ENCODE measurements at regions not wholly inside any gene's neighbourhood (a gene's known extent, or its start where the extent isn't known, plus 50 kb on each side); places are given as distances from the start of the nearest gene placed in this dataset.

DNA sequence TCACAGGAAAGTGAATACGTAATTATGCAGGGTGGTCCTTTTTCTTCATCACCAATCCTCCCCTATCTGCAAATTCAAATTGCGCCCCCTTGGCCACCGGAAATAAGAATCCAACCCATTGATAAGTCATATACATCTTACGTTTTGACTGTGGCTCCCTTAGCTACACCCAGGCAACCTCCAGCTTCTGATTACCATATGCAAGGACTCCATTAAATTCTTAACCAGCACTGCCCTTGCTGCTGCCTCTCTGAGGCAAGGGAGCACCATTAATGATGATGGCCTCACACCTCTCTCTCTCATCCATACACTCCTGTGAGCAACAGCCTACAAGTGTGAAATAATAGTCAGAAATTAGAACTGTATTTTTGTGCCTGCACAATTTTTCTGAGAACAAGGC is 106.0 kb upstream of the NOCT start:
- no peak for TF ChIP-seq CTCF (IDR thresholded peaks at IDR 0.05; ENCODE audit: low read depth, low read length, missing control alignments)
- DNase-seq (ENCODE audit: low read depth), result no peak
- H3K4me3 ChIP-seq (ENCODE audit: low read depth, low read length), result no peak overlapping the region

GRCh38 chr4:138908134-138908533 is 107.4 kb upstream of the NOCT start:
- no peak for DNase-seq (ENCODE audit: low read depth)
- TF ChIP-seq CTCF (IDR thresholded peaks at IDR 0.05; ENCODE audit: low read depth, low read length, missing control alignments), result no peak
- H3K4me3 ChIP-seq (ENCODE audit: low read depth, low read length), result no peak overlapping the region

DNA sequence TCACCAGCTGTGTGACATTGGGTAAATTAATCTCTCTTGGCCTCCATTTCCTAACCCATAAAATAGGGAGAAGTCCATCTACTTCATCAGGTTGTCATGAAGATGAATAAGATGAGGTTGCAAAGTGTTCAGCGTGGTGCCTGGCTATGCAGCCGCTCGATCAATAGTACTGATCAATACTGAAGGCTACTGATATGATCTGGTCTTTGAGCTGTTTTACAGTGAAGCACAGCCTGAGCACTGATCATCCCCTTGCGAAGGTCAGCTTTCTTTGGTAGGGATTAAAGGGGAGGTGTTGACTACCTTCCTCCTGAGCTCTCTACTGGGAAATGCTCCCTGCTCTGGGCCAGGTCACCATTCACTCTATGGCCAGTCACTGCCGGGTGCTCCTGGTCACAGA is 108.4 kb upstream of the NOCT start:
- no peak for TF ChIP-seq CTCF (IDR thresholded peaks at IDR 0.05; ENCODE audit: low read depth, low read length, missing control alignments)
- no peak for DNase-seq (ENCODE audit: low read depth)
- H3K4me3 ChIP-seq (ENCODE audit: low read depth, low read length), result no peak overlapping the region

DNA sequence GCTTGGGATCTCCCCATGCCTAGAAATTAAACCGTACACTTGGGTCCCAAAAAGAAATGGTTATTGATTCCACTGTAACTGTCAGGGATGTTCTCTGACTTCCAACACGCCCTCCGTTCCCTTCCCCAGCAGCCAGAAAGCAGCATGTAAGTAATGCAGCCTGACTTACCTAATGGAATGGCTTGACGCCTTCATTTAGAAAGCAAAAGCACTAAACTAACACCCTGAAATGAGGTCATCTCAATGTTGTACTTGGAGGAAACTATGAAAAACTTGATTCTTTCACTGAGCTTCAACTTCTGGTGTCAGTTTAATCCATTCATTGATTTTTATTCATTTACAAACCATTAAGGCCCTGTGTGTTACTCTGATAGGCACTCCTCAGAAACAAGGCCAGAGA is 110.8 kb upstream of the NOCT start:
- TF ChIP-seq CTCF (IDR thresholded peaks at IDR 0.05; ENCODE audit: low read depth, low read length, missing control alignments), result no peak
- no peak for DNase-seq (ENCODE audit: low read depth)
- H3K4me3 ChIP-seq (ENCODE audit: low read depth, low read length), result no peak overlapping the region

DNA sequence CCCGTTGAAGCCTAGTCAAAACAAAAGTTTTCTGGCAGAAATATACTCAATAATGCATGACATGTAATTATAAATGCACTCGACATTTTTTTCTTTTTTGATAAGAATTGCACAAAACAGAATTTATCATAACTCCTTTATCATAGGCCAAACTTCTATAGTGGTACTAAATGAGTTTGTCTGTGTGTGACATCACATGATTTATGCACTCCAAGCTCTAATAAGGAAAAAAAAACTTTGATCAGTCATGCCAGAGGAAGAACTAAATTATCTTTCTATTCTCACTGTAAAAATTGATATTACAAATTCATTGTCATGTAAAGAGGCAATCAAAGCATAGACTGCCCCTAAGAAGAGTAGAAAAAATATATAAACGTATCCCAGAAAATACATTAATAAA is 112.4 kb upstream of the NOCT start:
- no peak overlapping the region for H3K4me3 ChIP-seq (ENCODE audit: low read depth, low read length)
- no peak for TF ChIP-seq CTCF (IDR thresholded peaks at IDR 0.05; ENCODE audit: low read depth, low read length, missing control alignments)
- no peak for DNase-seq (ENCODE audit: low read depth)

- H3K4me3 ChIP-seq (ENCODE audit: low read depth, low read length), result no peak overlapping the region
- TF ChIP-seq CTCF (IDR thresholded peaks at IDR 0.05; ENCODE audit: low read depth, low read length, missing control alignments), result no peak
- DNase-seq (ENCODE audit: low read depth), result no peak
These were observed 112.9 kb upstream of the NOCT start for GRCh38 chr4:138902705-138903104.

GRCh38 chr4:138901177-138901576 is 114.4 kb upstream of the NOCT start:
- no peak for TF ChIP-seq CTCF (IDR thresholded peaks at IDR 0.05; ENCODE audit: low read depth, low read length, missing control alignments)
- H3K4me3 ChIP-seq (ENCODE audit: low read depth, low read length), result no peak overlapping the region
- no peak for DNase-seq (ENCODE audit: low read depth)

Data from GM12864 (cell line).